ENCODE measurements at regions not wholly inside any gene's neighbourhood (a gene's known extent, or its start where the extent isn't known, plus 50 kb on each side); places are given as distances from the start of the nearest gene placed in this dataset.
"Not testable (repeated sequence)": the region's sequence is repeated elsewhere in the genome, so short reads cannot be mapped to it uniquely, and the experiment has no call there.

DNA sequence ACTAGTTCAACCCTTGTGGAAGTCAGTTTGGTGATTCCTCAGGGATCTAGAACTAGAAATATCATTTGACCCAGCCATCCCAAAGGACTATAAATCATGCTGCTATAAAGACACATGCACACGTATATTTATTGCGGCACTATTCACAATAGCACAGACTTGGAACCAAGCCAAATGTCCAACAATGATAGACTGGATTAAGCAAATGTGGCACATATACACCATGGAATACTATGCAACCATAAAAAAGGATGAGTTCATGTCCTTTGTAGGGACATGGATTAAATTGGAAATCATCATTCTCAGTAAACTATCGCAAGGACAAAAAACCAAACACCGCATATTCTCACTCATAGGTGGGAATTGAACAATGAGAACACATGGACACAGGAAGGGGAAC, 157.8 kb downstream of the MSN start:
- DNase-seq (ENCODE audit: low spot score) = not testable (repeated sequence)

DNA sequence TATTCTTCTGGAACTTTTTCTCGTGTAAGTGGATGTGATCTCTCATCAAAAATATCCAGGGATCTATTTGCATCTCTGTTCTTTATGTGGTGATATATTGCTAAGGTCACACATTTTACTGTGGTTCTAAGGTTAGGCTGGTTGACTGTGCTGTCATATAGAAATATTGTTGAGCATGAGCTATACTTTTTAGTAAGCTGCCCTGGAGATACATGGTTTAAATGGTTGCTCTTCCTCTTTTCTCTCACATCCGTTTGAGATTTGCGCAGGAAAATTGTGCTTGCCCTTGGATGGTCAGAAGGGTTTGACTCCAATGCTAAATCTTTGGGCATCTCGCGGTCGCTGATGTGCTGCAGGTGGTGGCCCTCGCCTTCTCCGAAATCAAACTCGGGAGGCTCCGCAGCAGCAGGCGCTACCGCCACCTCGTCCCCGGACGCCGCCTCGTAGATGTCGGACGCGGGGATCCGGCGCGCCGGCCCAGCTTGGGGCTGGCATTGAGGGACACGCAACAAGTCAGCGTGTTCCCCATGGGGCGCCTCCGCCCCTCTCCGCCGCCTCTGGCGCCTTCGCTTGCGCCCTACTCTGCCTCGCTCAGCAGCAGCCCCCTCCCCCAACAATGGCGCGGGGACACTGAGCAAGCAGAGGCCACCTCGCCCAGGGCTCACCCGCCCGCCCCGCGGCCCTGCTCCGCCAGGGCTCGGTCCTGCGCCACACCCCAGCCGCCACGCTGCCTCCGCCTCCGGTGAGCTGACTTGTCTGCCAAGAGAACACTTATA, 154.5 kb downstream of the MSN start:
- peak; percentile 33 for DNase-seq (ENCODE audit: low spot score)

- DNase-seq (ENCODE audit: low spot score) = not testable (repeated sequence)
These were observed 152.5 kb downstream of the MSN start for GRCh38 chrX:65819983-65820382.

DNA sequence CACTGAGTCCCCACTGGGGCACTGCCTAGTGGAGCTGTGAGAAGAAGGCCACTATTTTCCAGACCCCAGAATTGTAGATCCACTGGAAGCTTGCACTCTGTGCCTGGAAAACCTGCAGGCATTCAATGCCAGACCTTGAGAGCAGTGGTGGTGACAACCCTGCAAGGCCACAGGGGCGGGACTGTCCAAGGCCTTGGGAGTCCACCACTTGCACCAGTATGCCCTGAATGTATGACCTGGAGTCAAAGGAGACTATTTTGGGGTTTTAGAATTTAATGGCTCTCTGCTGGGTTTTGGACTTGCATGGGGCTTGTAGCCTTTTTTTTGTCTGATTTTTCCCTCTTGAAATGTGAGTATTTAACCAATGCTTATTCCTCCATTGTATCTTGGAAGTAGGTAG, 145.8 kb downstream of the MSN start:
- DNase-seq (ENCODE audit: low spot score) = no peak

- DNase-seq (ENCODE audit: low spot score) = no peak
These were observed 144.2 kb downstream of the MSN start for GRCh38 chrX:65811558-65812228.

Data from CD4-positive, alpha-beta T cell treated with Interleukin-6 at 100 ng/mL for 8 hours (primary cell).